OCI-LY3 (cell line): ENCODE measurements at regions not wholly inside any gene's neighbourhood (a gene's known extent, or its start where the extent isn't known, plus 50 kb on each side); places are given as distances from the start of the nearest gene placed in this dataset.

Experiments used
- EZH2phosphoT487 ChIP-seq: fragments of 200-600 bp; shearing (Covaris generic); IDR thresholded peaks from 2 replicates; pipeline ENCODE4 v1.6.1; 2018; ENCODE audit warnings: antibody characterized with exemption, mixed run types, low read depth
- TF ChIP-seq, protein P1 (sequence below): fragments of 200-600, 300-600 bp; sonication (generic); IDR thresholded peaks from 2 replicates; pipeline ENCODE4 v1.5.1; 2014; ENCODE audit warnings: antibody characterized with exemption, low read length, low read depth

DNA sequence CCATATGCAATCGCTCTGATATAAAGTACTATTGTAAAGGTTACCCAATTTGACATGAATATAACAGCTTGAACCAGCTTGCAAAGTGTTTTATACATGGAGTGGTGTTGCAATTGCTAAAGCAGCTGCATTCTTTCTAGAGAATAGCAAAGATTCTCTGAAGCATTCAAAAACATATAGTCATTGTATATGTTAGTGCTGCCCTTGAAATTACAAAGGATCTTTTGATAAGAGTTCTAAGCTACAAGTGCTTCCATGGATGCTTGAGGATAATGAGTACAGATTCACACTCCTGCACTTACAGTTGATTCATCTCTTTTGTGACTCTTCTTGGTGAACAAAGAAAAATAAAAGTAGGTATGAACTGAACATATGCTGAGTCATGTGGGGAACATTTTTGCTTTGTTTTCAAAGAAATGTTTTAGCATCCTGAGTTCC is 175.7 kb downstream of the ALDH8A1 start:
- TF ChIP-seq, protein P1, sequence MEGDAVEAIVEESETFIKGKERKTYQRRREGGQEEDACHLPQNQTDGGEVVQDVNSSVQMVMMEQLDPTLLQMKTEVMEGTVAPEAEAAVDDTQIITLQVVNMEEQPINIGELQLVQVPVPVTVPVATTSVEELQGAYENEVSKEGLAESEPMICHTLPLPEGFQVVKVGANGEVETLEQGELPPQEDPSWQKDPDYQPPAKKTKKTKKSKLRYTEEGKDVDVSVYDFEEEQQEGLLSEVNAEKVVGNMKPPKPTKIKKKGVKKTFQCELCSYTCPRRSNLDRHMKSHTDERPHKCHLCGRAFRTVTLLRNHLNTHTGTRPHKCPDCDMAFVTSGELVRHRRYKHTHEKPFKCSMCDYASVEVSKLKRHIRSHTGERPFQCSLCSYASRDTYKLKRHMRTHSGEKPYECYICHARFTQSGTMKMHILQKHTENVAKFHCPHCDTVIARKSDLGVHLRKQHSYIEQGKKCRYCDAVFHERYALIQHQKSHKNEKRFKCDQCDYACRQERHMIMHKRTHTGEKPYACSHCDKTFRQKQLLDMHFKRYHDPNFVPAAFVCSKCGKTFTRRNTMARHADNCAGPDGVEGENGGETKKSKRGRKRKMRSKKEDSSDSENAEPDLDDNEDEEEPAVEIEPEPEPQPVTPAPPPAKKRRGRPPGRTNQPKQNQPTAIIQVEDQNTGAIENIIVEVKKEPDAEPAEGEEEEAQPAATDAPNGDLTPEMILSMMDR, result no peak
- TF ChIP-seq EZH2phosphoT487, result no peak
